ENCODE measurements at regions not wholly inside any gene's neighbourhood (a gene's known extent, or its start where the extent isn't known, plus 50 kb on each side); places are given as distances from the start of the nearest gene placed in this dataset.
"Not testable (repeated sequence)": the region's sequence is repeated elsewhere in the genome, so short reads cannot be mapped to it uniquely, and the experiment has no call there.

DNA sequence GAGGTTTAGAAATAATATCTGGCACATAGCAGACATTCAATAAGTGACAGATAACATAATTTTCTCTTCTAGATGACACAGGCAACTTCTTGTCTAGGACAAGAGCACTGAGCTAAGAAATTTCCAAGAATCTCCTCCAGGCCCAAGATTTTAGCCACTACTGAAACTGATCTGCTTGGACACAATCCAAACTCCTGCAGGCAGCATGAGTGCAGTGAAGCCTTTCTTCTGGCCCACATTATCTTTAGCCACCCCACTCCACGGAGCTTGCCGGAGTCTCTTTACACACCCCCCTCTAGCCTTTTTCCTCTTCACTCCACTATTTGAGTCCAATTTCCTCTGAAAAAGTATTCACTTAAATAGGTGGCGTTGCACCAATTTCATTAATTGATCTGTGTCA lies 142.9 kb upstream of the DUSP10 start:
- DNase-seq (ENCODE audit: low read depth in 3 of 3), result no peak

DNA sequence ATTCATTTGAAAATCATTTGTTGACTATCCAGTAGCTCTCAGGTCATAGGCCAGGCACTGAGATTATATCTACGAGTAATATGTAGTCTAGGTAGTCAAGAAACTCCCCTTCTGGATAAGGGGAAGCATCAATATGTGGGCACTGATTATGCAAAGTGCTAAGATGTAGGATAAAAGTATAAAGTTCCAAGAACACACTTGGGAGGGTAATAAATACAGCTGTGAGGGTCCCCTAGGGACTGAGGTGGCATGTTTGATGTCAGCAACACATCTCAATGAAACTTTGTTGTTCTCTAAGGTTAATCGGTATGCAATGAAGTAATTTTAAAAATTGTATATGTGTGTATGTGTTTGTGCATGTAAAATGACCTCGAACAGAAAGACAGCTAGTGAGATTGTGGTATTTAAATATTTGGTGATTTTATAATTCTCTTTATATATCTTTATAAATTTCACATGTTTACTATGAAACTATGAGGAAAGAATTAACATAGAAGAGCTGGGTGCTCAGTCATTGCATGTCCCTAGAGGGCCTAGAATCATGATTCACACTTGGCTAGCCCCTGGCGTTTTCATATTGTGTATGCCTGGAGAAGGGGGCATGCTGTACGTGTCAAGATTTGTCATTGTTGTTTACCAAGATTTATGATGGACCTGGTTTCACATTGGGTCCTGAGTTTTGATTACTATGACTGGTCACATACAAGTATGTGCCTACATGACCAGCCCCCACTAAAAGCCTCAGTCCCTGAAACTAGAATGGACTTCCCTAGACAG lies 140.1 kb upstream of the DUSP10 start:
- no peak for DNase-seq (ENCODE audit: low read depth in 3 of 3)

DNA sequence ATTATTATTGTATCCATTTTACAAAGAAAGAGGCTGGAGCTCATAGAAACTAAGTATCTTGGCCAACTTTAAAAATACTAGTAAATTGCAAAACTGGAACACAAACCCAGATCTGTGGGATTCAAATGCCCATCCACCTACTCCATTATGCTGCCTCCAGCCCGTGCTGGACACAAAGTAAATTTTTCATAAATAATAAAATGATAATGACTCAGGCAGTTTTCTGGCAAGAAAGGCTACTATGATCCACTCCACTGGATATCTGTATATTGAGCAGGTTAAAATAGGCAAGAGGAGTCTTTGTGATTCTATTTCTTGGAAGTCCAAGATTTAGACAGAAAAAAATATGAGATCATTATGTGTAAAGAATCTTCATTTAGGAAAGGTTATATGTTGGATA lies 138.3 kb upstream of the DUSP10 start:
- DNase-seq (ENCODE audit: low read depth in 3 of 3), result no peak

- DNase-seq (ENCODE audit: low read depth in 3 of 3), result no peak
Observed at GRCh38 chr1:221878134-221878533, 136.2 kb upstream of the DUSP10 start.

DNA sequence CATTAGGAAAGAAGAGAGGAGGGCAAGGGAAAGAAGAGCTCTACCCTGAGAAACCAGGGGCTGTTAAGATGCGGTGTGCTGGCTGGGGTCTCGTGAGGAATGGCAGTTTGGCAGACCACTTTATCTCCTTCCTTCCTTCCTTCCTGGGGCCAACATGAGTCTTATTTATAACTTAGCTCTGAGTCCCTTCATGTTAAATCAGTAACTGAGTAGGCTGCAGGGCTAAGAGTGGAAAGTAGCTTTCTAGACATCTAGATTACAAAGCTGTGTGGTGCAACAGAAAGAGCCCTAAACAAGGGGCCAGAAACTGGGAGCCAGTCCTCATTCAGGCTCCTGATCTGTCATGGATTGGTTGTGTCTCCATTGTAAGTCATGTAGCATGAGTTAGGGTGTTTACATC lies 135.4 kb upstream of the DUSP10 start:
- no peak for DNase-seq (ENCODE audit: low read depth in 3 of 3)

DNA sequence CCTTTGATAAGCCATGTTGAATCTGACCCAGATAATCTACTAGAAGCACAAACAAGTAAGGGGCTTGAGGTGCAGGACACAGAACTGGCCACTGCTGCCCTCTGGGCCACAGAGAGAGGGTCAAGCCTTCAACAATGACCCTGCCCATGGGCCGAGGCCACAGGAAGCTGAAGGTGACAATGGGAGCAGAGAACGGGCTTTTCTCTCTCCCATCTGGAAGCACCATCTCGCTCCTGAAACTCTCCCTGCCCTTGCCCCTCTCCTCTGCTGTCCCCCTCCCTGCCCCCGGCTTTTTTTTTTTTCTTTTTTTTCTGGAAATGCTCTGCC lies 133.1 kb upstream of the DUSP10 start:
- no peak for DNase-seq (ENCODE audit: low read depth in 3 of 3)

GRCh38 chr1:221874285-221875003 lies 132.6 kb upstream of the DUSP10 start:
- no peak for DNase-seq (ENCODE audit: low read depth in 3 of 3)

GRCh38 chr1:221873673-221874072 lies 131.8 kb upstream of the DUSP10 start:
- DNase-seq (ENCODE audit: low read depth in 3 of 3), result no peak

GRCh38 chr1:221871056-221871455 lies 129.2 kb upstream of the DUSP10 start:
- DNase-seq (ENCODE audit: low read depth in 3 of 3), result no peak

DNA sequence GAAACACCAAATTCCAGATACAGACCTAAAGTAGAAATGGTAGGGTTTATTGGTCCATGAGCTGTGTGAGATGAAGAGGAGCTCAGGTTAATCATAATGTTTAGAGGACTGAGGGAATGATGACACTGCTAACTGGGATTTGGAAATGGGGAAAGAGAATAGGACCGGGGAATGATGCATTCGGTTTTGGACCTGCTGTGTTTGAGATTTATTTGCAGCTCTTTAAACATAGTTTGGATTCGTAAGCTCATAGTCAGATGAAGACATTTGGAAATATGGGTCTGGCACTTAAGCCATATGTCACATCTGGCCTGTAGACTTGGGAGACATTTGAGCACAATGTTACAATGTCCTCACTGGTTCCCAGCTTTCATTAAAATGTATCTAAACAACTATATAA lies 127.9 kb upstream of the DUSP10 start:
- DNase-seq (ENCODE audit: low read depth in 3 of 3), result no peak

DNA sequence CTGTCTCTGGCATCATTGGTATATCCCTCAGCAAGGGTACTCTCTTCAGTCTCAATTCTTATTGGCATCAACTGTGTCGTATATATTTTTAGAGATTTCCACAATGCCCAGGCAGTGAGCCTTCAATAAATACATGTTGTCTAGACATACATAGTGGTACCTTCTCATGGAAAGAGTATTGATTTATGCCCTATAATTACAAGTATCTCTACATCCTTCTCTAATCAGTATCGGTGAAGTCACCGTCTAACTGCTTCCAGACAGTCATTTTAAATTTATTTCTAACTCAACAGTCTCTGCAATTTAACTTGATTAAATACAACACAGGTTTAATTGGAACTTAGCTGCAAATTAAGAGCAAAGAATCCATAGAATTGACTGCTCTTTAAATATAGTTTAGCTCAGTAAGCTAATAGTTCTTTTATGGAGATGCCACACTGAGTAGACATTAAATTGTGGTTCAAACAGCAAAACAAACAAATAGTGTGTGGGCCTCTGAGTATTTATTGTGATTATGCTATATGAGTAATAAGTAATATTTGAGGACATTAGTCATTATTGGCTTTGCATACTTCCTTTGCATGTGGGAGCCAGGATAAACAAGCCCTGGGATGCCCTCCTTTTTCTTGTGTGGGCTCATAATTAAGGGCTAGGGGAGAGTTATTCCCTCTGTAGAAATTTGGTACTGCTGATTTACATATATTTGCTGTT lies 126.9 kb upstream of the DUSP10 start:
- DNase-seq (ENCODE audit: low read depth in 3 of 3), result no peak

DNA sequence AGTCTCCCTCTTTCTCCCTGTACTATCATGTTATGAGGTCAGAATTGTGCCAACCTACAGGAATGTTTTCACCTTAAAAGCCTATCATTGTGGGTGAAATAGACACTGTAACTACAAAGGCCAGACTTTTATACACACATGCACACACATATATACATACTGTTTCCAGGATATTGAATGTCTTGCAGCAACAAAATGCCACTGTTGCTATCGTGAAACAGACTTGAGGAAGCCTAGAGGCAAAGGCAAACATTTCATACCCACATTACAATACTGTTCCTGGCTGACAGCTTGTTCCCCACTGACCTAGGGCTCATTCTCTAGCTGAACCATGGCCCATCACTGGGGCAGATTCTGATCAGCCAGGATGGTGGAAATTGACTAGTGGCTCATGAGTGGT lies 125.1 kb upstream of the DUSP10 start:
- no peak for DNase-seq (ENCODE audit: low read depth in 3 of 3)

DNA sequence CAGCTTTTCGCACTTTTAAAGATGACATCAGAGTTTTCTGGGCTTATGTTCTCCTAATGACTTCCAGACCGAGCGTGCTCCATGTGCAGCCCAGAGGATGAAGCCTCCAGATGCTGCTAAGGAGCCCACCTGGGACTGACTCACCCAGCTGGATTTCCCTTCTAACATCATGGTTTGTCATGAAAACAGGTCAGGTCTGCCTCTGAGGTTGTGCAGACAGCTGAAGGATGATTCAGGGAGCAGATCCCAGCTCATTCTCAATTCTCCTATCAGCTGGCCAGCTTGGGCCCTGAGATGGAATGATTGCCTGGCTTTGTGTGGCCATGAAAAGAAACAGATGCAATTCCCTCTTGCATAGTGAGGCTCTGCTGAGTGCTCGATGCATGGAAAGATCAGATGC lies 123.9 kb upstream of the DUSP10 start:
- no peak for DNase-seq (ENCODE audit: low read depth in 3 of 3)

- no peak for DNase-seq (ENCODE audit: low read depth in 3 of 3)
Observed at GRCh38 chr1:221863635-221864034, 121.7 kb upstream of the DUSP10 start.

DNA sequence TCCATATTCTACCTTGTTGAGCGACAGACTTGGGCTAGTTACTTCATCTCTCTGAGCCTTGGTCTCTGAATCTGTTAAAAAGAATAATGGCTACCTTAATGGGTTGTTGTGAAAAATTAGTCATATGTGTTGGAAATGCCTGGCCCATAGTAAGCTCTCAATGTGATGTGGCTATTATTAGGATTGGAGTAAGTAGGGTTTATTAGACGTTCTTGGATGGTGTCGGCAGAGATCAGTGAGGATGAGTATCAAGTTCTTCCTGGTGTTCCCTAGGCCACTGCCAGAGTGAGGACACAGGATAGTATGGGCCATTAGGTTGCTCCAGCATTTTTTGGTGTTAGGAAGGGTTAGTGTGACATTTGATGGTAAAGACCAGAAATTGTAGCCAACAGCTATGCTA lies 121.1 kb upstream of the DUSP10 start:
- no peak for DNase-seq (ENCODE audit: low read depth in 3 of 3)

- DNase-seq (ENCODE audit: low read depth in 3 of 3), result no peak
Observed at GRCh38 chr1:221858818-221859611, 117.1 kb upstream of the DUSP10 start.

DNA sequence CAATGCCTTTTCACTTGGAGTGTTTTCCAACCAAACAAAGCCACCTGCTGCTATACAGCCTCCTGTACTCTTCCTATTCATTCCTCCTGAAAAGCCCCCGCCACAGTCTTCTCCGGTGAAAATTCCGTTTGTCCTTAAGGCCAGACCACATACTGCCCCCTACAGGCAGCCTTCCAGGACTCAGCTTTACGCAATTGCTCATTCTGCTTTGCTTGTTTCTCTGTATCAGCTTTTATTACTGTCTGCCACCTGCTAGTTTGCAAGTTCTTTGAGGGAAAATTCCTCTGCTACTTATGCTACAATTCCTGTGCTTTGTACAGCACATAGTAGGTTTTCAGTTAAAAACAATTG lies 115.2 kb upstream of the DUSP10 start:
- DNase-seq (ENCODE audit: low read depth in 3 of 3), result not testable (repeated sequence)

GRCh38 chr1:221856228-221857093 lies 114.6 kb upstream of the DUSP10 start:
- no peak for DNase-seq (ENCODE audit: low read depth in 3 of 3)

GRCh38 chr1:221855156-221855555 lies 113.3 kb upstream of the DUSP10 start:
- no peak for DNase-seq (ENCODE audit: low read depth in 3 of 3)

DNA sequence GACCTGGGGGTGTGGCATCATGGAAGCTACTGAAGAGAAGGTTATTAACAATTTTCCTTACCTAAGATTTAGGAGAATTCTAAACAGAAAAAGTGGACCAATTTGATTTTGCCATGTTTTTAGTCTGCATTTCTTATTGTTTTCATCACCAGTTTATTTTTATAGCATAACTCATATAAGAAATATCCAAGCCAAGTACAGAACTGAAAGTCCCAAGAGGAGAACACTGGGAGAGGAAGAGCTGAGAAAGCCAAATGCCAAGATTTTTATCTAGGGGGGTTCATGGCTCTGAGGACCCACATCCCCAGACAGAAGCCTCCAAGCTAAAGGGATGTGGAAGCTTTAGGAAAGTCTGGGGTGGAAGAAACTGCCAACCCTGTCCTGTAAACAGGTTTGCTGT lies 109.4 kb upstream of the DUSP10 start:
- DNase-seq (ENCODE audit: low read depth in 3 of 3), result no peak

- DNase-seq (ENCODE audit: low read depth in 3 of 3), result no peak
Observed at GRCh38 chr1:221850470-221851187, 108.7 kb upstream of the DUSP10 start.

All from stimulated activated CD4-positive, alpha-beta T cell treated with anti-CD3 and anti-CD28 coated beads, TNF-alpha, amount 100 ng/mL, for 4 hours (primary cell).